ENCODE measurements at regions not wholly inside any gene's neighbourhood (a gene's known extent, or its start where the extent isn't known, plus 50 kb on each side); places are given as distances from the start of the nearest gene placed in this dataset.

GRCh38 chr13:97567510-97568243 is 133.7 kb downstream of the RAP2A start:
- peak; percentile 58 for DNase-seq (ENCODE audit: low read depth)
- no peak overlapping the region for H3K4me3 ChIP-seq (ENCODE audit: control insufficient read depth, low read depth, low read length)
- no peak for TF ChIP-seq CTCF (conservative IDR thresholded peaks at IDR 0.05; ENCODE audit: control insufficient read depth, insufficient read depth, low read depth, low read length)

- TF ChIP-seq CTCF (conservative IDR thresholded peaks at IDR 0.05; ENCODE audit: control insufficient read depth, insufficient read depth, low read depth, low read length), result no peak
- DNase-seq (ENCODE audit: low read depth), result no peak
- H3K4me3 ChIP-seq (ENCODE audit: control insufficient read depth, low read depth, low read length), result no peak overlapping the region
These were observed 134.9 kb downstream of the RAP2A start for GRCh38 chr13:97568850-97569249.

GRCh38 chr13:97569841-97570240 is 135.9 kb downstream of the RAP2A start:
- H3K4me3 ChIP-seq (ENCODE audit: control insufficient read depth, low read depth, low read length), result no peak overlapping the region
- TF ChIP-seq CTCF (conservative IDR thresholded peaks at IDR 0.05; ENCODE audit: control insufficient read depth, insufficient read depth, low read depth, low read length), result no peak
- no peak for DNase-seq (ENCODE audit: low read depth)

GRCh38 chr13:97570442-97570841 is 136.5 kb downstream of the RAP2A start:
- no peak for DNase-seq (ENCODE audit: low read depth)
- no peak for TF ChIP-seq CTCF (conservative IDR thresholded peaks at IDR 0.05; ENCODE audit: control insufficient read depth, insufficient read depth, low read depth, low read length)
- H3K4me3 ChIP-seq (ENCODE audit: control insufficient read depth, low read depth, low read length), result no peak overlapping the region

GRCh38 chr13:97573011-97573410 is 139.0 kb downstream of the RAP2A start:
- no peak for TF ChIP-seq CTCF (conservative IDR thresholded peaks at IDR 0.05; ENCODE audit: control insufficient read depth, insufficient read depth, low read depth, low read length)
- H3K4me3 ChIP-seq (ENCODE audit: control insufficient read depth, low read depth, low read length), result no peak overlapping the region
- peak; percentile 45 for DNase-seq (ENCODE audit: low read depth)

DNA sequence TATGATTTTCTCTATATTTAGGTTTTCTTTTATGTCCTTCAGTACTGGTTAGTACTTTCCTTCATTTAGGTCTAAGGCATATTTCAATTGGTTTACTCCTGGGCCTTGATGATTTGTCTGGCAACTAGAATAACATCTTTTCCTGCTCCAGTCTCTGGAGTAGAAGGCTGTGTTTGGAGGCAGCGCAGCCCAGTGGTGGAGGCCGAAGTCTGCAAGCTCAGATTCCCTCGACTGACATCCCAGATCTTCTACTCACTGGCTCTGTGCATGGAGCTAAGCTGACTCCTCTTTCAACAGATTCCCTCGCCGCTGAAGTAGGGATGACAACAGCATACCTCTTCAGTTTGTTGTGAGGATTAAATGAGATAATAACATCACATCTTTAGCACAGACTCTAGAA is 141.0 kb downstream of the RAP2A start:
- TF ChIP-seq CTCF (conservative IDR thresholded peaks at IDR 0.05; ENCODE audit: control insufficient read depth, insufficient read depth, low read depth, low read length), result peak; percentile 60
- no peak overlapping the region for H3K4me3 ChIP-seq (ENCODE audit: control insufficient read depth, low read depth, low read length)
- peak; percentile 51 for DNase-seq (ENCODE audit: low read depth)
